ENCODE measurements at regions not wholly inside any gene's neighbourhood (a gene's known extent, or its start where the extent isn't known, plus 50 kb on each side); places are given as distances from the start of the nearest gene placed in this dataset.

- TF ChIP-seq CTCF (IDR thresholded peaks at IDR 0.05; ENCODE audit: poor library complexity) (no peak), EZH2 (IDR thresholded peaks at IDR 0.05; ENCODE audit: borderline replicate concordance) (no peak)
Measured at GRCh38 chr4:15353207-15353606, 74.6 kb upstream of the C1QTNF7 start.
